Glomerular endothelial cell (primary cell): ENCODE measurements at regions not wholly inside any gene's neighbourhood (a gene's known extent, or its start where the extent isn't known, plus 50 kb on each side); places are given as distances from the start of the nearest gene placed in this dataset.
A peak's percentile ranks its signal among the peaks of the same experiment; 100 is the strongest.
"Not testable (repeated sequence)": the region's sequence is repeated elsewhere in the genome, so short reads cannot be mapped to it uniquely, and the experiment has no call there.

ENCODE experiments used
- DNase-seq: peaks from one replicate; pipeline ENCODE4 v3.0.0-alpha.2; 2011; ENCODE audit warnings: low read depth, low spot score; ENCODE audit errors: extremely low read depth

DNA sequence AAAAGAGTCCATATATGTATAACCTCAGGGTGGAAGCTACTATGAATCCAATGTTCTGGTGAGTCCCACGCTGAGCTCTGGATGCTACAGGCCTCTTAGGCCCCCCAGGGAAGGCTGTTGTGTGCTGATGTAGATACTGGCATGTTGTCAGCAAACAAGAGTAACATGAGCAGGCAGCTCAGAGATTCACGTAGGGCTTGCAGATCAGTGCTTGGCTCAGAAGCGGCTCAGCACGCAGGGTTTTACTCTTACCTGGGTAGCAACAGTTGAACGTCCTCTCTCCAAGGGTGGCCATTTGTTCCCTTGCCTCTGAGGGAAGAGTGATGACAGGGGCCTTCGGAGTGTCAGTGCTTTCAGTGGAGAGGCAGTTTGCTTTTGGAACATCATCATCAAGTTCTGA lies 93.4 kb downstream of the ZFP64 start:
- DNase-seq = no peak

DNA sequence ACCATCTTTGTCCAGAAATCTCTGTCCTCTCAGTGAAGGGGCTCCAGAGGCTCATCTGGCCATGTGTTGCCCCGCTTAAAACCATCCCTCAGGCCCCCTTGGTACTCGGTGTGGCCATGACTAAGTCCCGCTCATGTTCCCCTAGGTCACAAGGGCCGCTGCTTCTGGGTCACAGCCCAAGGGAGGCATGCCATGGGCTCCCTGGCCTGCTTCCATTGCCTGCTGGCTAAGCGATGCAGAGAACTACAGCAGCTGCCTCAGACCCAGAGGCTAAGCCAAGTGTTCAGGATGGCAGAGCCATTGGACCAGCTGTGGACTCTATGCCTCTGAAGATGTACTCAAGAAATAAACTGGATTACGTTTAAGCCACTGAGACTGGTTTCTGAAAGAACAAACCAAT lies 95.5 kb downstream of the ZFP64 start:
- DNase-seq = no peak

DNA sequence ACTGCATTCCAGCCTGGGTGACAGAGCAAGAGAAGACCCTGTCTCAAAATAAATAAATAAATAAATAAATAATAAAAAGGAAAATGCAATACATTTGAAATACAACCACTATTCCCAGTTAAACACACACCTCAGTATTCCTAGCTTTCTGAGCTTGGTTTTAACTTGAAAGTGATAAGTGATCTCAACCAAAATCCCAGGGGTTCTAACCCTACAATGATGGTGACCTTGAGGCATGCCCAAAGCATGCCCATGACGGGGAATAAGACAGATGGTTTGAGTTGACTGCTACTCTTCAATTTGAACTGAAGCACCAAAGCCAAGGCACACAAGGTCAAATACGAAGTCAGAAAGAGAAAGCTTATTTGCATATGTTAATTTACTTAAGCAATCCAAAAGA lies 96.9 kb downstream of the ZFP64 start:
- DNase-seq = no peak

DNA sequence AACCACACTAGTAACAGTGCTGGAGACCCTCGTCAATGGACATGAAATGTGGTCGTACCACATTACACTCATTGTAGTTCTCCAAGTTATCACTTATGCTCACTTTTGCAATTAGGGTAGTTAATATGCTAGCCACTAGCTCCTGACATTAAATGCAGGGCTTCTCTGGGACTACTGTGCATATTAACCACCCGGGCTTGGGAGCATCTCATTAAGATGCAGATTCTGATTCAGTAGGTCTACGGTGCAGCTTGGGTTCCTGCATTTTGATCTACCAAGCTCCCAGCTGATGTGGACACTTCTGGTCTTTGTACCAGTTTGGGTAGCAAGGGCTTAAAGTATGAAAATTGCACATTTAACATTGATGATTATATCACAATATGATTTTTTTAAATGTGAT lies 98.0 kb downstream of the ZFP64 start:
- no peak for DNase-seq

DNA sequence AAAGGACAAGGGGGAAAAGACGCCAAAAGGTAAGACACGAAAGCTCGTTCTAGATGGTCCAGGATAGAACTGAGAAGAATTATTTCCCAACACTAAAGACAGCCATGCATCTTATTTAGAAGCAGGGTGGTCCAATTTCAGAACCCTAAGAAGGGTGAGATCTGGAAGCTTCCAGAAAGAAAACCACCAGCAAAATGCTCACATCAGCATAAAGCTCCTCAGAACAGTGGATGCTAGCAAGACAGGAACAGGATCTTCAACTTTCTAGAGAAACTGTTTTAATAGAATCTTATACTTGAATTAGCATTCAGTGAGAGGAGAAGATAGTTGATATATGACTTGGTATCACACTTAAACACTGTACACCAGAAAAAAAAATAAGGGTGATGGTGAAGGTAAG lies 101.5 kb downstream of the ZFP64 start:
- no peak for DNase-seq

DNA sequence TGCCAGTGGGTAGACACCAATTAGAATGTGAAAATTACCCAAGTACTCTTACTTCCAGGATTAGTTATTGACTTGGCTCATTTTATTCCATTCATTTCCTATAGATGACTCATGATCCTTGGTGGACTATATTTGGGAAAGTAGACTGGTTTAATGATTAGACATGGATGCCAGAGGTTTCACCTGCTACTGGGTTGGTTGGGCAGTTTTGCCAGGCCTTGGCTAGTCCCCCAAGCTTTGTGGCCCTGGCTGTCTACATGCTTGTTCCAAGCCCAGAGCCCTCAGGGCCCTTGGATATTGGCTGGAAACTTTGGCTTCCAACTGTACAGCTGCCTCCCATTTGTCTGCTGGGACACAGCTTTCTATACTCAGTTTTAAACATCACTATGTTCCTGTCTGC lies 104.1 kb downstream of the ZFP64 start:
- no peak for DNase-seq

DNA sequence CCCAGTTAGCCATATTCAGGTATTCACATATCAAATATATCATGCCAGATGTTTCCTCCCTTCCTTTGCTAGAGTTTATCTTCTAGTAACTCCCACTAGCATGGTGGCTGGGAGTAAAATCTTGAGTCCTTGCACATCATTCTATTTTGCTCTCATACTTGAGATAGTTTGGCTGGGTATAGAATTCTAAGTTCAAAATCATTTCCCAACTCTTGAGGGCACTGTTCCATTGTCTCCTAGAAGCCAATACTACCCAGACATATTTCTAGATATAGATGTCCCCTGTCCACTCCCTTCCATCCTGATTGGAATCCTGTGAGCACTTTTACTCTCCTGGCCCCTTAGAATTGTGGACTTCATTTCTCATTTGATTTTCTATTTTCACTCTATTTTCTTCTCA lies 104.7 kb downstream of the ZFP64 start:
- no peak for DNase-seq

DNA sequence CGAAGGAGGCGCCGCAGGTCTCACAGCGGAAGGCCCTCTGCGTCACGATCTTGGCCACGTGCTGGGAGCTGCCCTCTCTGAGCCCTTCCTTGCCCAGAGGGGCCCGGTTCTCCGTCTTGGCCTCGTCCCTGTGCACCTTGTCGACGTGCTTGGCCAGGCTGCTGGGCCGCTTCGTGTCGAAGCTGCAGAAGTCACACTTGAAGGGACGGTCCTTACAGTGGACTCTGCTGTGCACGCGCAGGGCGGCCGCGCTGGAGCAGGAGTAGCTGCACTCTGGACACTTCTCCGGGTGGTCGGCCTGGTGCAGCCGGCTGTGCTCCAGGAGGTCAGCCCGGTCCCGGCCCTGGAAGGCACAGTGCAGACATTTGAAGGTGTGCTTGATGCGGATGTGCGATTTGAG lies 106.9 kb downstream of the ZFP64 start:
- no peak for DNase-seq

DNA sequence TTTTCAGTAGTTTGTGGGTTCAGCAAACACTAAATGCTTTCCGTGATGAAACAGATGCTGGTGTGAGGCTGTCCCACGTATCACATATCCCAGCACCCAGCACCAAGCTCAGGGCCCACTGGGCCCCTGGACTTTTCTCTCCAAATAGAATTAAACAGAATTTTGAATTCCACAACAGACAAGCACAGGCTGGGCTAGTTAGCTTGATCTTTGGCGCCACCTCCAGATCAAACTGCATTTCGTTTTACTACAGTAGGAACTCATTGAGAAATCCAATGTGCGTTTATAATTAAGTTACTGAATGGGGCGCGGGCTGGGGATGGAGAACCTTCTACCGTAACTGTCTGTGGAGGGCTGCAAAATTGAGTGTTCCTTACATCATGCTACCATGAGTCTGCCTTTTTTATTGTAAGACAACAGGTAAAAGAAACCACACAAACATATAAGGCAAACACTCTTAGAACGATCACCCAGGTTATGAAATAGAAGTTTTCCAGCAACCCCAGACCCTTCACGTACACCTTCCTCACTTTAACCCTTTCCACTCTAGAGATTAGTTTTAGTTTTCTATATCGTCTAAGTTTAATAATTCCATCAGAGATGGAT lies 107.8 kb downstream of the ZFP64 start:
- DNase-seq = peak; percentile 37

DNA sequence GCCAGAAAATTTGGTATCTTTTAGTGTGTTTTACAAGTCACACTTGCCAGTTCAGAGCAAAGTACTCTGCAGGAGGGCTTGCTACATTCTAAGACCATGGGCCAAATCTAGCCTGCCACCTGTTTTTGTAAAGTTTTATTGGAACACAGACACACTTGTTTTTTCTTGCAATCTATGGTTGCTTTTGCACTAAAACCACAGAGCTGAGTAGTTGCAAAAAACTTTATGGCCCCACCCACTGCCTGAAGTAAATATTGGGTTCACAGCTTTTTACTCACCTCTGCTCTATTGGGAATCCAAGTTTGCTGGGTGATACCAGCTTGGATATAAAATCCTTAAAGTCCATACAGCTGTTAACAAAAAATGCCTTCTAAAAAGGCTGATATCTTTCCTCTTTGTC lies 109.0 kb downstream of the ZFP64 start:
- no peak for DNase-seq

DNA sequence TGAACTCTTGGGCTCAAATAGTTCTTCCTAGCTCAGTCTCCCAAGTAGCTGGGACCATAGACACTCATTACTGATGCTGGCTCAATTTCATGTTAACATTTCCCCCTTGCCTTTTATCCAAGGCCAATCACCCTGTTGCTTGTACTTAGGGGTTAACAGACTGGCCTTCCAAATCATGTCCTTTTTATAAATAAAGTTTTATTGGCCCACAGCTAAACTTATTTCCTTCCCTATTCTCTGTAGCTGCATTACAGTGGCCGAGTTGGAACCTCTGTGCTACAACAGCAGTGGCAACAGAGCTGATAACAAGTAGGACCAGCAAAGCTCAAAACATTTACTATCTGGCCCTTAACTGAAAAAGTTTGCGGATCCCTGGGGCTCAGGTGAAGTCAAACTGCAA lies 109.8 kb downstream of the ZFP64 start:
- no peak for DNase-seq

DNA sequence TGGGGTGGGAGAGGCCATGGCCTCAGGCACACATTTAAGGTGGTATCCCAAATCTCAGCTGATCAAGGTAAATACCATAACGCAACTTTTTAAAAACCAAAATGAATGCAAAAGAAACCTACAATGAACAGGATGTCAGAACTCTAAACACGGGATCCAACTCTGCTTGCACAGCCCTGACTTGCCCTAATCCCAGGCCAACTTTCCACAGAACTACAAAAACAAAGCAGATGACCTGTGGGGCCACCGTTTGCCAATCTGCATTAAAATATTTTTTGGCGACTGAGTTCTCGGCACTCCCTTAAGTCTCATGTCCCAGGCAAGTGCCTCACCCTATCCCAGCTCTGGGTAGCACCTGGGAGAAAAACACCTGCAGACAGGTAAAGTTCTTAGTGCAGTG lies 110.5 kb downstream of the ZFP64 start:
- no peak for DNase-seq

DNA sequence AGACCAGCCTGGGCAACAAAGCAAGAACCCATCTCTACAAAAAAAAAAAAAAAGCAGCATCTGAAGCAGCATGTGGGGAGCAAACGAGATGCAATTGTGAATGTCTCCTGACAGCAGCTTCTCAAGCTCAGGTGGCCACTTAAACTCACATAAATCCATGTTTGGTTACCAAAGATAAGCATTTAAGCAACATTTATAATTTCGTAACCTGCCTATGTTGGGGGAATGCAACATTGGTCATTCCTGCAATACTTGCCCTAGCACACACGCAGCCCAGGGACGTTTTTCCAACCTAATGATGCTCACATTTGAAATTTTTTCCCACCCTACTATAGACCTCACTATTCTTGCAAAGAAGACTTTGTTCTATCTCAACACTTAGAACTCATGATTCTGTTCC lies 113.3 kb downstream of the ZFP64 start:
- DNase-seq = no peak

DNA sequence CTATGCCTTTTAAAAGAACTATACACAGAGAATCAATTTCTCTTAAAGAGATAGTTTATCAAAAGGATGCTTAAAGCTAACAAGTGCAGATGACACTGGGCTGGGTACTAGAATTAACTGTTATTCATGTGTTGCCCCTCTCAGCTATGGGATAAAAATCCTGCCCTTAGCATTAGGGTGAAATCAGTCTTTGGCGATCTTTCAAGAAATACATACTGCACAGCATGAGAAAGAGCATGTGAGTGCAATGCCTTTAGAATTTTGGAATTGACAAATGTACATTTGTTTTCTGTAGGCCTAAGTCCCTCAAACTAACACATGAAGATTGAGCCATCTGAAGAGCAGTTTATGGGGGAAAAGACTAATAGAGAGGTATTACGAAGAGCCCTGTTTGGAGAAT lies 115.4 kb downstream of the ZFP64 start:
- no peak for DNase-seq

DNA sequence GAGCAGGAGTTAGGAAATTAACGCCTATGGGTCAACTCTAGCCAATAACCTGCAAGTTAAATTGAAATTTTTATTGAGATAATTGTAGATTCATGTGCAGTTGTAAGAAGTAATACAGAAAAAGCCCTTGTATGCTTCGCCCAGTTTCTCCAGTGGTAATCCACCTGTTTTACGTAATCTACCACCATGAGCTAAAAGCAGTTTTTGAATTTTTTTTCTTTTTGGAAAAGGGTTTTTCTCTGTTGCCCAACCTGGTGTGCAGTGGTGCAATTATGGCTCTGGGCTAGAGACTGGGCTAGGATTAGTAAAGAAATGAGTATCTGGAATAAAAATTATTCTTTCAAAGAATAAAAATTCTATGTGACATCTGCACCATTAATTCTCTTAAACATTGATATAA lies 116.2 kb downstream of the ZFP64 start:
- no peak for DNase-seq

DNA sequence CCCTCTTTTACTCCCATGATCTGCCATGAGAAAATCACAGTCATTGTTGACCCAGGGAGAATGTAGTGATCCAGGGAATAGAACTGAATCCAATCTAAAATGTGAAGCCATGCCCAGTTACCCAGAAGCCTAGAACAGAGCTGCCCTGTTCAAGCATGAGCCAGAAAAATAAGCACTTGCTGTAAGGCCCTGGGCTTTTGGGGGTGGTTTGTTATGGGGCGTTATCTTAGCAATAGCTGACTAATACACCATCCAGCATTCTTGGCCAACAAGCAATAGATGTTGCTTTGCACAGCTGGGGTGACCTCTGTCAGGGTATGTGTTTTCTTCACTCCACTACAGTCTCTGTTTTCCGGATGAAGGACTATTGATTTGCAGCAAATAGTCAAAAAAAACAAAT lies 120.4 kb downstream of the ZFP64 start:
- no peak for DNase-seq

DNA sequence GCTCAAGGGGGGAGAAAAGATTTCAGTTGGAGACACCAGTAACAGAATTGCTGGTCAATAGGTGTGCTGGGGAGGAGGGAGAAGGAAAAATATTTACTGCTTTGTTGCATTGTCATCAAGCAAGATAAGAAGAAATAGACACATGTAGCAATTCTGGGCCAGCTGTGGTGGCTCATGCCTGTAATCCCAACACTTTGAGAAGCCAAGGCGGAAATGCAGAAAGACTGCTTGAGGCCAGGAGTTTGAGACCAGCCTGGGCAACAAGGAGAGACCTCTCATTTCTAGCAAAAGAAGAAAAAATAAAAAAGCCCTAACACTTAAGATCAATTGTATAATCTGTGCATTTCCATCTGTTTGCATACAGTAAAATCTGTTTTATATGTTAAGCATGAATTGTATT lies 126.6 kb downstream of the ZFP64 start:
- DNase-seq = no peak

DNA sequence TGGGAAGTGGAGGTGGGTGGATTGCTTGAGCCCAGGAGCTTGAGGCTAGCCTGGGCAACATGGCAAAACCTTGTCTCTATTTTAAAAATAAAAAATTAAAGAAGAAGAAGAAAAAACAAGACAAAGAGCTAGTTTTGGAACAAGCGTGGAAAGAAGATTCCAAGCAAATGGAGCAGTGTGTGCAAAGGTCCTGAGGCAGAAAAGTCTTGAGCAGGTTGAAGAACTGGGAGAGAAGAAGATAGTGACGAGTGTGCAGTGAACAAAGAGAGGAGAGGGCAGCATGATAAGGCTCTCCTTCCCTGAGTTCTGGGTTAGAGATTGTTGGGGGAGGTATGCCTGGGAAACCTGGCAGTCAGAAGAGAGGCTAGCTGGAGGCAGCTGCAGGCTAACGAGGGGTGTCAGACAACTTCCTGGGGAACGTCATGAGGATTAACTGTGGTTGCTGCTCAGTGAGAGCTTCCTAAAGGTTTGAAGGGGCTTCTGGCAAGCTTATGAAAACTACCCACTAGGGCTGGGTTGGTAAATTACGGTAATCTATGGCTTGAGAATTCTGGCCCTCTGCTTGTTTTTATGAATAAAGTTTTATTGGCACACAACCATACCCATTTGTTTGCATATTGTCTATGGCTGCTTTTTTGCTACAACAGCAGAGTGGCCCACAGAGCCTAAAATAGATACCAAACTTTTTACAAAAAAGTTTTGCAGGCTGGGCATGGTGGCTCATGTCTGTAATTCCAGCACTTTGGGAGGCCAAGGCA lies 128.9 kb downstream of the ZFP64 start:
- DNase-seq = no peak

DNA sequence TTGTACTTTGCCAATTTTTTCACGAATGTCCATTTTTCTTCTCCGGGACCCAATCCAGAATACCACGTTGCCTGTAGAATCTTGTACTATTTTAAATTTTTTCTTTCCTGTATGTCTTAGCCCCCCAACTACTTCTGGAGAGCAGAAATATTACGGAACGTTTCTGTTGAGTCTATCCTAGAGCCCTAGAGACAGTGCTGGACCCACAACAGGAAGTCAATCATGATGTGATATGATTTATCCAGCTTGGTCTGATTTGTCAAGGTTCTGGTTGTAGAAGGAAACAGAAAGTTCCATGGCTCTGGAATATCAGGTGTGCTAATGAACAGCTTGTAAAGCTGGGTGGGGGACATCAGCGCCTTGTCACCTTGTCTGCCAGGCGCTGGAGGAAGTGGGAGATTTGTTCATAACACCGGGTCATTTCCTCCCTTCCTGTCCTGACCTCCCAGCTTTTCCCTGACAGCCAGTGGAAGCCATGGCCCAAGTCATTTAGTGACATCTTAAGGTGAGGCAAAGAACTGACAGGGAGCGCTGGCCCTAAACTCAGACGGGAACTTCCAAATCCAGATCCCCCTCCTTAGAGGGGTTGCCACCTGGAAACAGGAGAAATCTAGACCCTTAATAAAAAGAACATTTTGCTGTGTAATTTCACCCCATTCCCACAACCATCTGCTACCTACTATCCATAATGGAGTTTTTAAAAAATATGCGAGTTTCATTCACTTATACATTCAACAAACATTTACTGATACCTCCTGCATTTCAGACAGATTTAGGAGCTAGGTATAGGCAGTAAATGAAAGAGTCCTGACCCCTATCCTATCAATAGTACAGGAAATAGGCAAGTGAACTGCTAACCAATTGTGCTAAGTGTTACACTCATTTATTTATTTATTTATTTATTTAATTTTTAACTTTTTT lies 130.5 kb downstream of the ZFP64 start:
- peak; percentile 48 for DNase-seq

DNA sequence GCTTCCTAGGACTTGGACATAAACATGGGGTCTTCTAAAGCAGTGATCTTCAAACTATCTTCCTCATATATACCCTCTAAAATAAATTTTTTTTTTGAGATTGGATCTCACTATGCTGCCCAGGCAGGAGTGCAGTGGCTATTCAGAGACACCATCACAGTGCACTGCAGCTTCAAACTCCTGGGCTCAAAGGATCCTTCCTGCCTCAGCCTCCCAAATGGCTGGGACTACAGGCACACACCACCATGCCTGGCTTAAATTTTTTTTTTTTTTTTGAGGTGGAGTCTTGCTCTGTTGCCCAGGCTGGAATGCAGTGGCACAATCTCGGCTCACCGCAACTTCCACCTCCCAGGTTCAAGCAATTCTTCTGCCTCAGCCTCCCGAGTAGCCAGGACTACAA lies 134.4 kb downstream of the ZFP64 start:
- not testable (repeated sequence) for DNase-seq

DNA sequence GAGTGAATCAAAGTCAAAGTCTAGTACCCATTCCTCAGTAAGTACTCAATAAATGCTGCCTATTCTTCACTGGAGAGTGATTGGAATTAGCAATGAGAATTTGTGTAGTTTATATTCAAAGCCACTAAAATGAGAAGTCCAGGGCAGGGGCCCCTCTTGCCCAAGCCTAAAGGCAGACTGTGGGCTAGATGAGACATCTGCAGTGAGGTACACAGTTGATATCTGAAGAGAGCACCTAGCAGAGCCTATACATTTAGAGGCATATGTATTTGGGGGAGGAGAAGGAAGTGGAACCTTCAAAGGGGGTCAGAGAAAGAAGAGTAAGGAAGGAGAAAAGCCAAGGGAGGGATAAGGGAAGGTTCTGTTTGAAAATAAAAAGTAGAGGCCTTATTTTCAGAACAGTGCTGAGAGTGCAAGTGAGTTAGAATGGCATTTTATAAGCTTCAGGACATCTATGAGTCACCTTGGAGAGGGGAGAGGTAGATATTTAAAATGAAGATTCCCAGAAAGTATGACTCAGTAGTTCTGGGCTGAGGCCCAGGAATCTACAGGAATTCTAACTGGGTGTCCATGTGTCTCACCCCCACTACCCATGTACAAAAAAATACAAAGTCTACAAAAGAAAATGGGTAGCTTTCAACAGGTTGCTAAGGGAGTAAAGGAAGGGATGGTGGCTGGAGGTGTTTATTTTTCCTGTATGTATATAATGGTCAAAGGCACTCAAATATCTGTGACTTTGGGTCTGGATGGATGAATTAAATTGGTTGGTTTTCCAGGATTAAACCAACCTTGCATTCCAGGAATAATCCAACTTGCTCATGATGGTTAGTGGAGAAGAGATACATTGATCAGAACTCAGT lies 135.1 kb downstream of the ZFP64 start:
- no peak for DNase-seq
